ENCODE measurements at regions not wholly inside any gene's neighbourhood (a gene's known extent, or its start where the extent isn't known, plus 50 kb on each side); places are given as distances from the start of the nearest gene placed in this dataset.

- no peaks in the 10 kb centered on the region for H3K9me3 Mint-ChIP-seq
- no peaks in the 10 kb centered on the region for H3K27me3 Mint-ChIP-seq (ENCODE audit: low read depth)
- TF ChIP-seq CTCF (IDR thresholded peaks at IDR 0.05; ENCODE audit: unreplicated experiment in 3 of 3): no peak
- no peak overlapping the region for H3K27ac Mint-ChIP-seq
- no peak overlapping the region for H3K4me3 Mint-ChIP-seq
- H3K4me1 Mint-ChIP-seq: peaks cover 32% of the 10 kb centered on the region
- no peaks in the 10 kb centered on the region for H3K36me3 Mint-ChIP-seq (ENCODE audit: low read depth)
Observed at GRCh38 chr1:193626695-193627094, 440.3 kb upstream of the B3GALT2 start.

- H3K36me3 Mint-ChIP-seq (ENCODE audit: low read depth): no peaks in the 10 kb centered on the region
- TF ChIP-seq CTCF (IDR thresholded peaks at IDR 0.05; ENCODE audit: unreplicated experiment in 3 of 3): no peak
- H3K27ac Mint-ChIP-seq: no peak overlapping the region
- peaks cover 40% of the 10 kb centered on the region for H3K4me1 Mint-ChIP-seq
- H3K9me3 Mint-ChIP-seq: no peaks in the 10 kb centered on the region
- H3K27me3 Mint-ChIP-seq (ENCODE audit: low read depth): no peaks in the 10 kb centered on the region
- no peak overlapping the region for H3K4me3 Mint-ChIP-seq
Observed at GRCh38 chr1:193625255-193625654, 438.8 kb upstream of the B3GALT2 start.

GRCh38 chr1:193619911-193620310 is 433.5 kb upstream of the B3GALT2 start:
- Mint-ChIP-seq H3K36me3 (ENCODE audit: low read depth) (no peaks in the 10 kb centered on the region), H3K9me3 (peaks cover 9% of the 10 kb centered on the region), H3K4me3 (no peak overlapping the region), H3K27me3 (ENCODE audit: low read depth) (no peaks in the 10 kb centered on the region), H3K27ac (no peak overlapping the region), H3K4me1 (peaks cover 18% of the 10 kb centered on the region)
- TF ChIP-seq CTCF (IDR thresholded peaks at IDR 0.05; ENCODE audit: unreplicated experiment in 3 of 3): no peak

- Mint-ChIP-seq H3K4me3 (no peak overlapping the region), H3K4me1 (no peaks in the 10 kb centered on the region), H3K9me3 (peaks cover 9% of the 10 kb centered on the region), H3K27ac (no peak overlapping the region), H3K27me3 (ENCODE audit: low read depth) (no peaks in the 10 kb centered on the region), H3K36me3 (ENCODE audit: low read depth) (no peaks in the 10 kb centered on the region)
- TF ChIP-seq CTCF (IDR thresholded peaks at IDR 0.05; ENCODE audit: unreplicated experiment in 3 of 3): no peak
Observed at GRCh38 chr1:193614817-193615216, 428.4 kb upstream of the B3GALT2 start.

- H3K9me3 Mint-ChIP-seq: peaks cover 8% of the 10 kb centered on the region
- H3K27ac Mint-ChIP-seq: no peak overlapping the region
- no peaks in the 10 kb centered on the region for H3K36me3 Mint-ChIP-seq (ENCODE audit: low read depth)
- no peak overlapping the region for H3K4me3 Mint-ChIP-seq
- no peaks in the 10 kb centered on the region for H3K4me1 Mint-ChIP-seq
- TF ChIP-seq CTCF (IDR thresholded peaks at IDR 0.05; ENCODE audit: unreplicated experiment in 3 of 3): no peak
- no peaks in the 10 kb centered on the region for H3K27me3 Mint-ChIP-seq (ENCODE audit: low read depth)
Observed at GRCh38 chr1:193614275-193614674, 427.9 kb upstream of the B3GALT2 start.

- no peaks in the 10 kb centered on the region for H3K4me1 Mint-ChIP-seq
- TF ChIP-seq CTCF (IDR thresholded peaks at IDR 0.05; ENCODE audit: unreplicated experiment in 3 of 3): no peak
- no peak overlapping the region for H3K4me3 Mint-ChIP-seq
- no peak overlapping the region for H3K27ac Mint-ChIP-seq
- H3K9me3 Mint-ChIP-seq: peaks cover 9% of the 10 kb centered on the region
- no peaks in the 10 kb centered on the region for H3K36me3 Mint-ChIP-seq (ENCODE audit: low read depth)
- no peaks in the 10 kb centered on the region for H3K27me3 Mint-ChIP-seq (ENCODE audit: low read depth)
Observed at GRCh38 chr1:193613041-193613440, 426.6 kb upstream of the B3GALT2 start.
